ENCODE measurements at regions not wholly inside any gene's neighbourhood (a gene's known extent, or its start where the extent isn't known, plus 50 kb on each side); places are given as distances from the start of the nearest gene placed in this dataset.

GRCh38 chr14:71423481-71423880 is 508.7 kb upstream of the RGS6 start:
- Histone ChIP-seq H3K36me3 (no peaks in the 10 kb centered on the region), H3K4me3 (no peak overlapping the region), H3K9me3 (no peaks in the 10 kb centered on the region), H3K27me3 (no peaks in the 10 kb centered on the region), H3K4me1 (no peaks in the 10 kb centered on the region), H3K27ac (no peak overlapping the region)
- 93% methylated on average over 2 of the region's 2 CpGs for WGBS (ENCODE audit: insufficient coverage, low coverage, low lambda C conversion rate, missing lambda C conversion rate)
- no peak for DNase-seq
- TF ChIP-seq, protein P1, sequence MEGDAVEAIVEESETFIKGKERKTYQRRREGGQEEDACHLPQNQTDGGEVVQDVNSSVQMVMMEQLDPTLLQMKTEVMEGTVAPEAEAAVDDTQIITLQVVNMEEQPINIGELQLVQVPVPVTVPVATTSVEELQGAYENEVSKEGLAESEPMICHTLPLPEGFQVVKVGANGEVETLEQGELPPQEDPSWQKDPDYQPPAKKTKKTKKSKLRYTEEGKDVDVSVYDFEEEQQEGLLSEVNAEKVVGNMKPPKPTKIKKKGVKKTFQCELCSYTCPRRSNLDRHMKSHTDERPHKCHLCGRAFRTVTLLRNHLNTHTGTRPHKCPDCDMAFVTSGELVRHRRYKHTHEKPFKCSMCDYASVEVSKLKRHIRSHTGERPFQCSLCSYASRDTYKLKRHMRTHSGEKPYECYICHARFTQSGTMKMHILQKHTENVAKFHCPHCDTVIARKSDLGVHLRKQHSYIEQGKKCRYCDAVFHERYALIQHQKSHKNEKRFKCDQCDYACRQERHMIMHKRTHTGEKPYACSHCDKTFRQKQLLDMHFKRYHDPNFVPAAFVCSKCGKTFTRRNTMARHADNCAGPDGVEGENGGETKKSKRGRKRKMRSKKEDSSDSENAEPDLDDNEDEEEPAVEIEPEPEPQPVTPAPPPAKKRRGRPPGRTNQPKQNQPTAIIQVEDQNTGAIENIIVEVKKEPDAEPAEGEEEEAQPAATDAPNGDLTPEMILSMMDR (IDR thresholded peaks at IDR 0.05), result no peak
- no peak for TF ChIP-seq POLR2A (IDR thresholded peaks at IDR 0.05)
- intact Hi-C loops (cut with DNase I), result no loop called here
- ATAC-seq, result no peak

DNA sequence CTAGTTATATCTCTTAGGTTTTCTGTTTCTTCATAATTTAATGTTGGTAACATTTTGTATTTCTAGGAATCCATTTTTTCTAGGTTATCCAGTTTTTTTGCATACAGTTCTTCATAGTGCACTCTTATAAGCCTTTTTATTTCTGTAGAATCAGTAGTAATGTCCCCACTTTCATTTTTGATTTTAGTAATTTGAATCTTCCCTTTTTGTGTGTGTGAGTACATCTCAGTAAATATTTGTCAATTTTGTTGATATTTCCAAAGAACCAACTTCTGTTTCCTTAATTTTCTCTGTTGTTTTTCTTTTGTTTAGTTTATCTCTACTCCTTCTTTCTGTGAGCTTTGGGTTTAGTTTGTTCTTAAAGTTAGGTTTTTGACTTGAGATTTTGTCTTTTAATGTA is 507.3 kb upstream of the RGS6 start:
- H3K27me3 ChIP-seq, result no peaks in the 10 kb centered on the region
- no peaks in the 10 kb centered on the region for H3K4me1 ChIP-seq
- H3K9me3 ChIP-seq, result no peaks in the 10 kb centered on the region
- ATAC-seq, result no peak
- intact Hi-C loops (cut with DNase I), result no loop called here
- no peak for DNase-seq
- no peak overlapping the region for H3K4me3 ChIP-seq
- no peaks in the 10 kb centered on the region for H3K36me3 ChIP-seq
- TF ChIP-seq, protein P1 (IDR thresholded peaks at IDR 0.05), result no peak
- TF ChIP-seq POLR2A (IDR thresholded peaks at IDR 0.05), result no peak
- H3K27ac ChIP-seq, result no peak overlapping the region

- Histone ChIP-seq H3K27ac (no peak overlapping the region), H3K4me3 (no peak overlapping the region), H3K9me3 (no peaks in the 10 kb centered on the region), H3K4me1 (no peaks in the 10 kb centered on the region), H3K27me3 (no peaks in the 10 kb centered on the region), H3K36me3 (no peaks in the 10 kb centered on the region)
- WGBS (ENCODE audit: insufficient coverage, low coverage, low lambda C conversion rate, missing lambda C conversion rate), result 71% methylated on average over 2 of the region's 2 CpGs
- ATAC-seq, result no peak
- no peak for DNase-seq
- TF ChIP-seq POLR2A (IDR thresholded peaks at IDR 0.05), result no peak
- TF ChIP-seq, protein P1 (IDR thresholded peaks at IDR 0.05), result no peak
- intact Hi-C loops (cut with DNase I), result no loop called here
Measured at GRCh38 chr14:71426001-71426400, 506.2 kb upstream of the RGS6 start.

GRCh38 chr14:71429902-71430301 is 502.3 kb upstream of the RGS6 start:
- Histone ChIP-seq H3K4me1 (no peaks in the 10 kb centered on the region), H3K4me3 (no peak overlapping the region), H3K36me3 (no peaks in the 10 kb centered on the region), H3K9me3 (no peaks in the 10 kb centered on the region), H3K27me3 (no peaks in the 10 kb centered on the region), H3K27ac (no peak overlapping the region)
- TF ChIP-seq, protein P1 (IDR thresholded peaks at IDR 0.05), result no peak
- no peak for TF ChIP-seq POLR2A (IDR thresholded peaks at IDR 0.05)
- no peak for DNase-seq
- no peak for ATAC-seq
- intact Hi-C loops (cut with DNase I), result no loop called here

DNA sequence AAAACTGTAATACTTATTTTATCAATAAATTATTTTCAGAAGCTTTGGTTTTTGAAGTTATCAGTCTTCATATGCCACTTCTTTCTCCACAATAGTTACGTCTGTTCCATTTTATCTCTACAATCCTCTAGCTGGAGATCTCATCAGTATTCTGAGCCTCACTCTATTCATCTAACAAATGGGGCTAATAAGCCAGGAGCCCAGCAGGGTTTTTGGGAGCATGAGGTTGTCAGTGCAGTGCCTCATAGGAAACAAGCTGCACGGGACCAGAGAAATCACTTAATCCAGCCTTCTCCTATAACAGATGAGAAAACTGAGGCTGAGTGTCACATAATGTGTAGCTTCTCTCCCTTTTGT is 501.9 kb upstream of the RGS6 start:
- intact Hi-C loops (cut with DNase I), result no loop called here
- no peak for DNase-seq
- no peaks in the 10 kb centered on the region for H3K9me3 ChIP-seq
- ATAC-seq, result no peak
- no peaks in the 10 kb centered on the region for H3K4me1 ChIP-seq
- no peaks in the 10 kb centered on the region for H3K36me3 ChIP-seq
- WGBS (ENCODE audit: insufficient coverage, low coverage, low lambda C conversion rate, missing lambda C conversion rate), result 94% methylated on average over 2 of the region's 2 CpGs
- H3K27me3 ChIP-seq, result no peaks in the 10 kb centered on the region
- TF ChIP-seq, protein P1 (IDR thresholded peaks at IDR 0.05), result no peak
- H3K4me3 ChIP-seq, result no peak overlapping the region
- H3K27ac ChIP-seq, result no peak overlapping the region

Data from right lobe of liver (tissue), 6 donors.